ENCODE measurements at regions not wholly inside any gene's neighbourhood (a gene's known extent, or its start where the extent isn't known, plus 50 kb on each side); places are given as distances from the start of the nearest gene placed in this dataset.

DNA sequence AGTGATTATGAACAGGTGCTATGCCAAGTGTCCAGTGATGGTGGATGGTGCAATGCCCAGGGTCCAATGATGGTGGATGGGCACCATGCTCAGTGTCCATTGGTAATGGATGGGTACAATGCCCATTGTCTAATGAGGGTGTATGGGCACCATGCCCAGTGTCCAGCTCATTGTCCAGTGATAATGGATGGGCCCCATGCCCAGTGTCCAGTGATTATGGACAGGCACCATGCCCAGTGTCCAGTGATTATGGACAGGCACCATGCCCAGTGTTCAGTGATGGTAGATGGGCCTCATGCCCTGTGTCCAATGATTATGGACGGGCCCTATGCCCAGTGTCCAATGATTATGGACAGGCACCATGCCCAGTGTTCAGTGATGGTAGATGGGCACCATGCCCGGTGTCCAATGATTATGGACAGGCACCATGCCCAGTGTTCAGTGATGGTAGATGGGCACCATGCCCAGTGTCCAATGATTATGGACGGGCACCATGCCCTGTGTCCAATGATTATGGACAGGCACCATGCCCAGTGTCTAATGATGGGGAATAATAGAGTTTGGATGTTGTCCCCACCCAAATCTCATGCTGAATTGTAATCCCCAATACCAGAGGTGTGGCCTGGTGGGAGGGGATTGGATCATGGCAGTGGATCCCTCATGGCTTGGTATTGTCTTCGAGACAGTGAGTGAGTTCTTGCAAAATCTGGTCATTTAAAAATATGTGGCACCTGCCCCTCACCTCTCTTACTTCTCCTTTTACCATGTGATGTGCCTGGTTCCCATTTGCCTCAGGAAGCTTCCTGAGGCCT lies 87.8 kb downstream of the ANKRD10 start:
- no peaks in the 10 kb centered on the region for H3K4me1 Mint-ChIP-seq (ENCODE audit: low read depth)
- H3K27me3 Mint-ChIP-seq: peaks cover 7% of the 10 kb centered on the region
- H3K36me3 Mint-ChIP-seq (ENCODE audit: low read depth): no peaks in the 10 kb centered on the region
- peaks cover 25% of the 10 kb centered on the region for H3K9me3 Mint-ChIP-seq
- no peak overlapping the region for H3K4me3 Mint-ChIP-seq
- intact Hi-C loops (cut with micrococcal nuclease): no loop called here
- no peak overlapping the region for H3K27ac Mint-ChIP-seq
